H1 (cell line): ENCODE measurements at regions not wholly inside any gene's neighbourhood (a gene's known extent, or its start where the extent isn't known, plus 50 kb on each side); places are given as distances from the start of the nearest gene placed in this dataset.

Source experiments
- CTCF ChIA-PET: fragments of 300-600 bp; sonication (Branson Sonifier 250); formaldehyde crosslinking; loops from one replicate; lab custom pipeline; 2021; ENCODE audit not compliant: partially characterized antibody; lab: Charles Lee
- POLR2A ChIA-PET: fragments of 300-600 bp; sonication (Branson Sonifier 250); formaldehyde crosslinking; loops from one replicate; lab custom pipeline; 2021; ENCODE audit warnings: inconsistent platforms; ENCODE audit not compliant: partially characterized antibody; lab: Charles Lee
- DNase-seq, 2 experiments: peaks; one replicate each; pipeline versions ENCODE4 v3.0.0 to v3.0.0-alpha.2; 2010 to 2022; ENCODE audit warnings: low spot score in 2 of 2, low read depth in 1 of 2, mixed read lengths in 1 of 2
- FAIRE-seq: peaks from 2 replicates; lab custom pipeline; 2011; peaks lifted over from hg19 to GRCh38; lab: Jason Lieb, UNC
- H2AFZ ChIP-seq: 2 replicates; pipeline ENCODE4 v1.8.1; 2012; ENCODE audit warnings: low read length, inconsistent platforms
- H2AK5ac ChIP-seq: 2 replicates; pipeline ENCODE4 v1.6.1; 2013; ENCODE audit warnings: low read depth, low read length
- H2BK120ac ChIP-seq: replicated peaks from 2 replicates; pipeline ENCODE3; 2013; ENCODE audit warnings: low read depth, low read length, inconsistent platforms
- H2BK12ac ChIP-seq: 2 replicates; pipeline ENCODE4 v1.6.1; 2013; ENCODE audit warnings: low read depth, low read length
- H2BK15ac ChIP-seq: 2 replicates; pipeline ENCODE4 v1.6.1; 2013; ENCODE audit warnings: low read length
- H2BK20ac ChIP-seq: 2 replicates; pipeline ENCODE4 v1.6.1; 2013; ENCODE audit warnings: low read length
- H2BK5ac ChIP-seq: 2 replicates; pipeline ENCODE4 v1.6.1; 2013; ENCODE audit warnings: low read depth, low read length
- H3K14ac ChIP-seq: 2 replicates; pipeline ENCODE4 v1.6.1; 2013; ENCODE audit warnings: inconsistent platforms; ENCODE audit not compliant: insufficient read length
- H3K18ac ChIP-seq: 2 replicates; pipeline ENCODE4 v1.6.1; 2013; ENCODE audit warnings: low read length; ENCODE audit errors: extremely low read depth
- H3K23ac ChIP-seq: 2 replicates; pipeline ENCODE4 v1.6.1; 2013; ENCODE audit warnings: inconsistent platforms; ENCODE audit not compliant: insufficient read length
- H3K23me2 ChIP-seq: 2 replicates; pipeline ENCODE4 v1.6.1; 2013; ENCODE audit warnings: low read depth, low read length
- H3K27ac ChIP-seq: 2 replicates; pipeline ENCODE4 v1.6.1; 2011; ENCODE audit warnings: low read depth, low read length, inconsistent platforms
- H3K27me3 ChIP-seq, 4 experiments: replicated peaks in 1 of 4; 1 replicate in 1 of 4; 2 replicates in 3 of 4; pipeline versions ENCODE4 v1.6.1 to v1.8.1; 2011 to 2013; ENCODE audit warnings: low read length in 3 of 4, mild to moderate bottlenecking in 3 of 4, inconsistent platforms in 2 of 4, mixed read lengths in 2 of 4, moderate library complexity in 1 of 4; ENCODE audit not compliant: control insufficient read depth in 3 of 4, insufficient read depth in 3 of 4; ENCODE audit errors: extremely low read depth in 1 of 4
- H3K36me3 ChIP-seq, 4 experiments: 2 replicates each; pipeline versions ENCODE4 v1.6.1 to v1.8.1; 2011 to 2013; ENCODE audit warnings: mild to moderate bottlenecking in 4 of 4, low read length in 3 of 4, moderate library complexity in 2 of 4, control low read depth in 1 of 4, inconsistent platforms in 1 of 4; ENCODE audit not compliant: insufficient read depth in 4 of 4, control insufficient read depth in 2 of 4
- H3K4ac ChIP-seq: replicated peaks from 2 replicates; pipeline ENCODE3; 2013; ENCODE audit warnings: low read length, low read depth, mixed read lengths, inconsistent platforms; ENCODE audit not compliant: insufficient read length
- H3K4me1 ChIP-seq, 4 experiments: replicated peaks in 1 of 4; 1 replicate in 1 of 4; 2 replicates in 3 of 4; pipeline versions ENCODE4 v1.6.1 to v1.8.1; 2011 to 2013; ENCODE audit warnings: low read length in 3 of 4, inconsistent platforms in 2 of 4, mixed read lengths in 1 of 4; ENCODE audit not compliant: insufficient read depth in 4 of 4, control insufficient read depth in 3 of 4
- H3K4me2 ChIP-seq, 2 experiments: 2 replicates each; pipeline versions ENCODE4 v1.6.1 to v1.8.1; 2011 to 2013; ENCODE audit warnings: low read depth in 2 of 2, low read length in 2 of 2, control low read depth in 1 of 2, inconsistent platforms in 1 of 2, mild to moderate bottlenecking in 1 of 2; ENCODE audit not compliant: insufficient read depth in 1 of 2
- H3K4me3 ChIP-seq, 4 experiments: fragments of 200-600, 300-600 bp in 1 of 4; sonication (generic), shearing (Covaris generic), sonication (Bioruptor Twin) in 1 of 4; 2 replicates each; pipeline versions ENCODE4 v1.5.1 to v1.8.1; 2011 to 2016; ENCODE audit warnings: low read length in 4 of 4, low read depth in 3 of 4, control low read depth in 2 of 4, inconsistent platforms in 2 of 4, mild to moderate bottlenecking in 2 of 4, mixed read lengths in 1 of 4, moderate library complexity in 1 of 4; ENCODE audit not compliant: insufficient read depth in 2 of 4; ENCODE audit errors: extremely low read depth in 1 of 4
- H3K56ac ChIP-seq: replicated peaks from 2 replicates; pipeline ENCODE3; 2013; ENCODE audit warnings: low read depth, mild to moderate bottlenecking, mixed read lengths, low read length, inconsistent platforms; ENCODE audit not compliant: insufficient read length
- H3K79me1 ChIP-seq: 2 replicates; pipeline ENCODE4 v1.6.1; 2013; ENCODE audit warnings: low read depth, low read length, control low read depth
- H3K79me2 ChIP-seq, 2 experiments: 2 replicates each; pipeline versions ENCODE4 v1.6.1 to v1.8.1; 2012 to 2013; ENCODE audit warnings: low read length in 2 of 2, mild to moderate bottlenecking in 2 of 2, inconsistent platforms in 1 of 2; ENCODE audit not compliant: insufficient read depth in 2 of 2, control insufficient read depth in 1 of 2
- H3K9ac ChIP-seq, 4 experiments: replicated peaks in 1 of 4; 1 replicate in 1 of 4; 2 replicates in 3 of 4; pipeline versions ENCODE4 v1.6.1 to v1.8.1; 2011 to 2013; ENCODE audit warnings: low read depth in 3 of 4, low read length in 3 of 4, control low read depth in 2 of 4, mild to moderate bottlenecking in 2 of 4, moderate library complexity in 2 of 4, inconsistent platforms in 1 of 4; ENCODE audit errors: extremely low read depth in 1 of 4
- H3K9me3 ChIP-seq, 2 experiments: 2 replicates each; pipeline versions ENCODE4 v1.6.1 to v1.8.1; 2012 to 2013; ENCODE audit warnings: mild to moderate bottlenecking in 2 of 2, moderate library complexity in 2 of 2, control low read depth in 1 of 2, inconsistent platforms in 1 of 2, low read depth in 1 of 2, low read length in 1 of 2, mixed read lengths in 1 of 2; ENCODE audit not compliant: insufficient read depth in 2 of 2
- H4K20me1 ChIP-seq, 2 experiments: replicated peaks in 1 of 2; 2 replicates each; pipeline versions ENCODE3 to v1.8.1; 2011 to 2013; ENCODE audit warnings: inconsistent platforms in 2 of 2, low read length in 2 of 2, mild to moderate bottlenecking in 1 of 2; ENCODE audit not compliant: insufficient read depth in 2 of 2, control insufficient read depth in 1 of 2
- H4K5ac ChIP-seq: 2 replicates; pipeline ENCODE4 v1.6.1; 2013; ENCODE audit warnings: low read length, low read depth, mixed read lengths, inconsistent platforms; ENCODE audit not compliant: insufficient read length
- H4K8ac ChIP-seq: 2 replicates; pipeline ENCODE4 v1.8.0; 2013; ENCODE audit warnings: mild to moderate bottlenecking, moderate library complexity, low read length, inconsistent platforms; ENCODE audit not compliant: insufficient read depth; ENCODE audit errors: extremely low read depth
- H4K91ac ChIP-seq: replicated peaks from 2 replicates; pipeline ENCODE3; 2013; ENCODE audit warnings: low read length, mixed read lengths, inconsistent platforms; ENCODE audit not compliant: insufficient read length
- CTCF ChIP-seq, 3 experiments: IDR thresholded peaks; 1 replicate in 2 of 3; 2 replicates in 1 of 3; pipeline versions ENCODE4 v1.5.1 to v1.6.1; 2011; ENCODE audit warnings: low read length in 3 of 3, mild to moderate bottlenecking in 3 of 3, inconsistent platforms in 2 of 3, low read depth in 1 of 3, moderate library complexity in 1 of 3; ENCODE audit not compliant: insufficient read depth in 1 of 3; ENCODE audit errors: control extremely low read depth in 1 of 3
- E2F6 ChIP-seq: IDR thresholded peaks from 2 replicates; pipeline ENCODE4 v1.6.1; 2012; ENCODE audit warnings: inconsistent platforms
- GABPA ChIP-seq: IDR thresholded peaks from 2 replicates; pipeline ENCODE4 v1.6.1; 2011; ENCODE audit warnings: mild to moderate bottlenecking, low read length, moderate library complexity, borderline replicate concordance; ENCODE audit not compliant: insufficient read depth
- MAFK ChIP-seq: IDR thresholded peaks from 2 replicates; pipeline ENCODE4 v1.6.1; 2012; ENCODE audit warnings: low read depth, mild to moderate bottlenecking, improper control_type of control experiment, low read length
- POLR2AphosphoS5 ChIP-seq: IDR thresholded peaks from 2 replicates; pipeline ENCODE4 v1.6.1; 2011; ENCODE audit warnings: low read depth, low read length
- RXRA ChIP-seq: IDR thresholded peaks from 2 replicates; pipeline ENCODE4 v1.6.1; 2011; ENCODE audit warnings: low read depth, mild to moderate bottlenecking, low read length, moderate library complexity; ENCODE audit not compliant: insufficient read depth
- SAP30 ChIP-seq: fragments of 300-600 bp; sonication (generic); IDR thresholded peaks from 2 replicates; pipeline ENCODE4 v1.7.1; 2012; ENCODE audit warnings: low read length, moderate library complexity, mild to moderate bottlenecking, inconsistent platforms; ENCODE audit not compliant: insufficient read depth, insufficient replicate concordance
- SUZ12 ChIP-seq: fragments of 200-600 bp; sonication (generic); IDR thresholded peaks from 2 replicates; pipeline ENCODE4 v1.6.1; 2012; ENCODE audit warnings: mild to moderate bottlenecking, inconsistent platforms, low read length, moderate library complexity, mixed read lengths
- TAF7 ChIP-seq: optimal IDR thresholded peaks from 2 replicates; pipeline ENCODE3; 2011; ENCODE audit warnings: low read depth, mild to moderate bottlenecking, inconsistent platforms, low read length, moderate library complexity, borderline replicate concordance
- YY1 ChIP-seq: IDR thresholded peaks from 2 replicates; pipeline ENCODE4 v1.6.1; 2011; ENCODE audit warnings: low read depth, mild to moderate bottlenecking, low read length
- WGBS, 2 experiments: shearing (Covaris generic) in 1 of 2; methylation state at CpG; one replicate each; pipeline versions ENCODE4 v1.1.6 to v1.1.7; 2013 to 2015; ENCODE audit warnings: low lambda C conversion rate in 2 of 2, mixed read lengths in 2 of 2, inconsistent platforms in 1 of 2, low coverage in 1 of 2, missing lambda C conversion rate in 1 of 2; ENCODE audit not compliant: insufficient replicate concordance in 2 of 2, insufficient coverage in 1 of 2, insufficient read length in 1 of 2; ENCODE audit errors: extremely low coverage in 1 of 2, missing lambda C conversion rate in 1 of 2; 5-methylcytosine and 5-hydroxymethylcytosine counted together

- Histone ChIP-seq H3K27ac (no peak overlapping the region), H3K4me2 (no peak overlapping the region), H4K20me1 (no peaks in the 10 kb centered on the region), H3K4me3 (no peak overlapping the region), H2AFZ (no peak overlapping the region), H3K79me1 (no peaks in the 10 kb centered on the region), H3K4ac (no peak overlapping the region), H3K27me3 (no peaks in the 10 kb centered on the region), H3K4me1 (no peaks in the 10 kb centered on the region), H4K91ac (no peak overlapping the region), H3K9ac (no peak overlapping the region), H2AK5ac (no peak overlapping the region), H3K79me2 (no peaks in the 10 kb centered on the region), H3K14ac (no peak overlapping the region), H2BK5ac (no peak overlapping the region), H3K23me2 (no peaks in the 10 kb centered on the region), H2BK120ac (no peak overlapping the region), H4K5ac (no peak overlapping the region), H3K36me3 (no peaks in the 10 kb centered on the region), H2BK12ac (no peak overlapping the region), H2BK20ac (no peak overlapping the region), H3K56ac (no peak overlapping the region), H4K8ac (no peak overlapping the region), H2BK15ac (no peak overlapping the region), H3K23ac (no peak overlapping the region), H3K18ac (no peak overlapping the region), H3K9me3 (no peaks in the 10 kb centered on the region)
- WGBS, 2 experiments = 70% methylated on average over 1 of the region's 1 CpG; no CpG with 5 or more reads in 1 of the 2 experiments
- ChIA-PET POLR2A (no interaction called here), CTCF (no interaction called here)
- TF ChIP-seq POLR2AphosphoS5 = no peak
- TF ChIP-seq MAFK = no peak
- no peak for TF ChIP-seq SAP30
- no peak for TF ChIP-seq GABPA
- no peak for TF ChIP-seq SUZ12
- TF ChIP-seq CTCF (IDR thresholded peaks at IDR 0.05; ENCODE audit: control extremely low read depth in 1 of 3, insufficient read depth in 1 of 3, low read depth in 1 of 3, low read length in 3 of 3) = no peak
- TF ChIP-seq RXRA = no peak
- no peak for TF ChIP-seq TAF7
- no peak for TF ChIP-seq YY1
- no peak for TF ChIP-seq E2F6
- DNase-seq = no peak
- FAIRE-seq = no peak
Observed at GRCh38 chrX:16002185-16002584, 121.2 kb upstream of the GRPR start.
